ENCODE measurements at regions not wholly inside any gene's neighbourhood (a gene's known extent, or its start where the extent isn't known, plus 50 kb on each side); places are given as distances from the start of the nearest gene placed in this dataset.

- Histone ChIP-seq H3K4me3 (ENCODE audit: low read length) (no peak overlapping the region), H3K9me3 (ENCODE audit: control insufficient read depth, low read depth, low read length) (no peaks in the 10 kb centered on the region), H3K9ac (ENCODE audit: low read length) (no peak overlapping the region), H3K4me1 (ENCODE audit: control insufficient read depth, low read depth, low read length) (no peaks in the 10 kb centered on the region), H3K27me3 (ENCODE audit: control insufficient read depth, insufficient read depth, low read length) (no peaks in the 10 kb centered on the region), H3K27ac (ENCODE audit: low read length) (no peak overlapping the region), H3K36me3 (ENCODE audit: control insufficient read depth, low read depth, low read length) (no peaks in the 10 kb centered on the region)
Observed at GRCh38 chr5:39726467-39726866, 301.7 kb upstream of the DAB2 start.

- Histone ChIP-seq H3K27ac (ENCODE audit: low read length) (no peak overlapping the region), H3K36me3 (ENCODE audit: control insufficient read depth, low read depth, low read length) (no peaks in the 10 kb centered on the region), H3K9me3 (ENCODE audit: control insufficient read depth, low read depth, low read length) (no peaks in the 10 kb centered on the region), H3K27me3 (ENCODE audit: control insufficient read depth, insufficient read depth, low read length) (no peaks in the 10 kb centered on the region), H3K4me1 (ENCODE audit: control insufficient read depth, low read depth, low read length) (peaks cover 4% of the 10 kb centered on the region), H3K4me3 (ENCODE audit: low read length) (no peak overlapping the region), H3K9ac (ENCODE audit: low read length) (no peak overlapping the region)
Observed at GRCh38 chr5:39721394-39721793, 296.6 kb upstream of the DAB2 start.

- Histone ChIP-seq H3K27ac (ENCODE audit: low read length) (no peak overlapping the region), H3K9me3 (ENCODE audit: control insufficient read depth, low read depth, low read length) (no peaks in the 10 kb centered on the region), H3K4me3 (ENCODE audit: low read length) (no peak overlapping the region), H3K27me3 (ENCODE audit: control insufficient read depth, insufficient read depth, low read length) (no peaks in the 10 kb centered on the region), H3K4me1 (ENCODE audit: control insufficient read depth, low read depth, low read length) (peaks cover 4% of the 10 kb centered on the region), H3K36me3 (ENCODE audit: control insufficient read depth, low read depth, low read length) (no peaks in the 10 kb centered on the region), H3K9ac (ENCODE audit: low read length) (no peak overlapping the region)
Observed at GRCh38 chr5:39720136-39720535, 295.4 kb upstream of the DAB2 start.

GRCh38 chr5:39717176-39717897 lies 292.6 kb upstream of the DAB2 start:
- Histone ChIP-seq H3K4me3 (ENCODE audit: low read length) (no peak overlapping the region), H3K27ac (ENCODE audit: low read length) (no peak overlapping the region), H3K36me3 (ENCODE audit: control insufficient read depth, low read depth, low read length) (no peaks in the 10 kb centered on the region), H3K4me1 (ENCODE audit: control insufficient read depth, low read depth, low read length) (peaks cover 4% of the 10 kb centered on the region), H3K27me3 (ENCODE audit: control insufficient read depth, insufficient read depth, low read length) (no peaks in the 10 kb centered on the region), H3K9ac (ENCODE audit: low read length) (no peak overlapping the region), H3K9me3 (ENCODE audit: control insufficient read depth, low read depth, low read length) (no peaks in the 10 kb centered on the region)

- Histone ChIP-seq H3K9ac (ENCODE audit: low read length) (peak overlapping the region; percentile 22), H3K4me1 (ENCODE audit: control insufficient read depth, low read depth, low read length) (peaks cover 4% of the 10 kb centered on the region), H3K4me3 (ENCODE audit: low read length) (no peak overlapping the region), H3K27me3 (ENCODE audit: control insufficient read depth, insufficient read depth, low read length) (no peaks in the 10 kb centered on the region), H3K27ac (ENCODE audit: low read length) (peak overlapping the region; percentile 62), H3K9me3 (ENCODE audit: control insufficient read depth, low read depth, low read length) (no peaks in the 10 kb centered on the region), H3K36me3 (ENCODE audit: control insufficient read depth, low read depth, low read length) (no peaks in the 10 kb centered on the region)
Observed at GRCh38 chr5:39716532-39717028, 291.8 kb upstream of the DAB2 start.

GRCh38 chr5:39714036-39714698 lies 289.4 kb upstream of the DAB2 start:
- Histone ChIP-seq H3K9me3 (ENCODE audit: control insufficient read depth, low read depth, low read length) (no peaks in the 10 kb centered on the region), H3K4me1 (ENCODE audit: control insufficient read depth, low read depth, low read length) (peaks cover 4% of the 10 kb centered on the region), H3K9ac (ENCODE audit: low read length) (no peak overlapping the region), H3K36me3 (ENCODE audit: control insufficient read depth, low read depth, low read length) (no peaks in the 10 kb centered on the region), H3K27me3 (ENCODE audit: control insufficient read depth, insufficient read depth, low read length) (no peaks in the 10 kb centered on the region), H3K4me3 (ENCODE audit: low read length) (no peak overlapping the region), H3K27ac (ENCODE audit: low read length) (no peak overlapping the region)

- Histone ChIP-seq H3K27me3 (ENCODE audit: control insufficient read depth, insufficient read depth, low read length) (no peaks in the 10 kb centered on the region), H3K36me3 (ENCODE audit: control insufficient read depth, low read depth, low read length) (no peaks in the 10 kb centered on the region), H3K4me3 (ENCODE audit: low read length) (no peak overlapping the region), H3K9ac (ENCODE audit: low read length) (no peak overlapping the region), H3K9me3 (ENCODE audit: control insufficient read depth, low read depth, low read length) (no peaks in the 10 kb centered on the region), H3K4me1 (ENCODE audit: control insufficient read depth, low read depth, low read length) (peaks cover 4% of the 10 kb centered on the region), H3K27ac (ENCODE audit: low read length) (no peak overlapping the region)
Observed at GRCh38 chr5:39713250-39713916, 288.6 kb upstream of the DAB2 start.

- Histone ChIP-seq H3K9me3 (ENCODE audit: control insufficient read depth, low read depth, low read length) (no peaks in the 10 kb centered on the region), H3K4me3 (ENCODE audit: low read length) (no peak overlapping the region), H3K9ac (ENCODE audit: low read length) (no peak overlapping the region), H3K4me1 (ENCODE audit: control insufficient read depth, low read depth, low read length) (peaks cover 4% of the 10 kb centered on the region), H3K36me3 (ENCODE audit: control insufficient read depth, low read depth, low read length) (no peaks in the 10 kb centered on the region), H3K27me3 (ENCODE audit: control insufficient read depth, insufficient read depth, low read length) (no peaks in the 10 kb centered on the region), H3K27ac (ENCODE audit: low read length) (no peak overlapping the region)
Observed at GRCh38 chr5:39712316-39713249, 287.8 kb upstream of the DAB2 start.

- H3K27me3 ChIP-seq (ENCODE audit: control insufficient read depth, insufficient read depth, low read length) = no peaks in the 10 kb centered on the region
- no peaks in the 10 kb centered on the region for H3K9me3 ChIP-seq (ENCODE audit: control insufficient read depth, low read depth, low read length)
- H3K4me3 ChIP-seq (ENCODE audit: low read length) = no peak overlapping the region
- no peak overlapping the region for H3K27ac ChIP-seq (ENCODE audit: low read length)
- no peak overlapping the region for H3K9ac ChIP-seq (ENCODE audit: low read length)
- no peaks in the 10 kb centered on the region for H3K36me3 ChIP-seq (ENCODE audit: control insufficient read depth, low read depth, low read length)
- H3K4me1 ChIP-seq (ENCODE audit: control insufficient read depth, low read depth, low read length) = peaks cover 3% of the 10 kb centered on the region
Observed at GRCh38 chr5:39711821-39712220, 287.0 kb upstream of the DAB2 start.

- Histone ChIP-seq H3K9ac (ENCODE audit: low read length) (no peak overlapping the region), H3K4me3 (ENCODE audit: low read length) (no peak overlapping the region), H3K36me3 (ENCODE audit: control insufficient read depth, low read depth, low read length) (no peaks in the 10 kb centered on the region), H3K27ac (ENCODE audit: low read length) (no peak overlapping the region), H3K9me3 (ENCODE audit: control insufficient read depth, low read depth, low read length) (no peaks in the 10 kb centered on the region), H3K27me3 (ENCODE audit: control insufficient read depth, insufficient read depth, low read length) (no peaks in the 10 kb centered on the region), H3K4me1 (ENCODE audit: control insufficient read depth, low read depth, low read length) (no peaks in the 10 kb centered on the region)
Observed at GRCh38 chr5:39709032-39709431, 284.3 kb upstream of the DAB2 start.

GRCh38 chr5:39702928-39703327 lies 278.1 kb upstream of the DAB2 start:
- H3K36me3 ChIP-seq (ENCODE audit: control insufficient read depth, low read depth, low read length) = no peaks in the 10 kb centered on the region
- H3K9ac ChIP-seq (ENCODE audit: low read length) = no peak overlapping the region
- H3K4me1 ChIP-seq (ENCODE audit: control insufficient read depth, low read depth, low read length) = no peaks in the 10 kb centered on the region
- no peak overlapping the region for H3K27ac ChIP-seq (ENCODE audit: low read length)
- H3K9me3 ChIP-seq (ENCODE audit: control insufficient read depth, low read depth, low read length) = no peaks in the 10 kb centered on the region
- no peak overlapping the region for H3K4me3 ChIP-seq (ENCODE audit: low read length)
- no peaks in the 10 kb centered on the region for H3K27me3 ChIP-seq (ENCODE audit: control insufficient read depth, insufficient read depth, low read length)

All from iPS-18a (cell line).